ENCODE measurements at regions not wholly inside any gene's neighbourhood (a gene's known extent, or its start where the extent isn't known, plus 50 kb on each side); places are given as distances from the start of the nearest gene placed in this dataset.

- TF ChIP-seq EP300 (IDR thresholded peaks at IDR 0.05) = no peak
- TF ChIP-seq, protein P1, sequence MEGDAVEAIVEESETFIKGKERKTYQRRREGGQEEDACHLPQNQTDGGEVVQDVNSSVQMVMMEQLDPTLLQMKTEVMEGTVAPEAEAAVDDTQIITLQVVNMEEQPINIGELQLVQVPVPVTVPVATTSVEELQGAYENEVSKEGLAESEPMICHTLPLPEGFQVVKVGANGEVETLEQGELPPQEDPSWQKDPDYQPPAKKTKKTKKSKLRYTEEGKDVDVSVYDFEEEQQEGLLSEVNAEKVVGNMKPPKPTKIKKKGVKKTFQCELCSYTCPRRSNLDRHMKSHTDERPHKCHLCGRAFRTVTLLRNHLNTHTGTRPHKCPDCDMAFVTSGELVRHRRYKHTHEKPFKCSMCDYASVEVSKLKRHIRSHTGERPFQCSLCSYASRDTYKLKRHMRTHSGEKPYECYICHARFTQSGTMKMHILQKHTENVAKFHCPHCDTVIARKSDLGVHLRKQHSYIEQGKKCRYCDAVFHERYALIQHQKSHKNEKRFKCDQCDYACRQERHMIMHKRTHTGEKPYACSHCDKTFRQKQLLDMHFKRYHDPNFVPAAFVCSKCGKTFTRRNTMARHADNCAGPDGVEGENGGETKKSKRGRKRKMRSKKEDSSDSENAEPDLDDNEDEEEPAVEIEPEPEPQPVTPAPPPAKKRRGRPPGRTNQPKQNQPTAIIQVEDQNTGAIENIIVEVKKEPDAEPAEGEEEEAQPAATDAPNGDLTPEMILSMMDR (IDR thresholded peaks at IDR 0.05) = no peak
- no peak for TF ChIP-seq POLR2A (IDR thresholded peaks at IDR 0.05)
- TF ChIP-seq POLR2AphosphoS5 (IDR thresholded peaks at IDR 0.05) = no peak
These were observed 159.5 kb upstream of the SLC28A3 start for GRCh38 chr9:84499969-84500582.
